ENCODE measurements at regions not wholly inside any gene's neighbourhood (a gene's known extent, or its start where the extent isn't known, plus 50 kb on each side); places are given as distances from the start of the nearest gene placed in this dataset.

DNA sequence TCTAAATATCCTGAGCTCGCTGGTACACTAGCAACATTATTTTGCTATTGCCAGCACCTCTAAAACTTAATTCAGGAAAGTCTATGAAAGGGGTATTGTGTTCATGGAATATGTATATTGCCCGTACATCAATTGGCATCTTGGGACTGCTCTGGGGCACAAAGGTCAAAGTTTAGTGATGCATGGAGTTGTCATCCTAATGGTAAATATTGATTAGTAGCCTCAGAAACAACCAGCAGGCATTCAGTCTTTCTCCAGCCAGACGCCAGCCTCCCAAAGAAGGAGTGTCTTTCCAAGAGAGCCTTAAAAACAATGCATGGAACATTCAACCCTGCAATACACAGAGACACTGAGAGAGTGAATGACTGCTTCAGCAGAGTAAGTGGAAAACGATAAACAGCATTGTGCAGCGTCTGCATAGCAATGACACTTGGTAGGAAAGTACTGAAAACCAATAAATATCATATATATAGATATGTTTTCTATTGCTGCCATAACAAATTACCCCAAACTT is 377.3 kb downstream of the SHQ1 start:
- no peaks in the 10 kb centered on the region for H3K36me3 Mint-ChIP-seq
- Histone ChIP-seq H3K4me3 (no peak overlapping the region), H3K36me3 (no peaks in the 10 kb centered on the region), H3K4me2 (no peak overlapping the region), H3K9me3 (ENCODE audit: low read depth) (no peaks in the 10 kb centered on the region), H3K4me1 (peaks cover 4% of the 10 kb centered on the region), H3K27me3 (no peaks in the 10 kb centered on the region), H3F3A (ENCODE audit: low read depth) (no peaks in the 10 kb centered on the region), H3K79me2 (ENCODE audit: low read depth) (no peaks in the 10 kb centered on the region), H2AFZ (replicated peaks) (no peak overlapping the region), H3K27ac (no peak overlapping the region), H3K9ac (no peak overlapping the region), H4K20me1 (ENCODE audit: low read depth) (no peaks in the 10 kb centered on the region)
- H3K9me3 Mint-ChIP-seq, result peaks cover 3% of the 10 kb centered on the region
- H3K4me3 Mint-ChIP-seq, result no peak overlapping the region
- no peak overlapping the region for H3K27ac Mint-ChIP-seq
- H3K27me3 Mint-ChIP-seq (ENCODE audit: insufficient read depth, low read depth), result peaks cover 11% of the 10 kb centered on the region
- no peak for DNase-seq (ENCODE audit: low spot score)
- peaks cover 4% of the 10 kb centered on the region for H3K4me1 Mint-ChIP-seq
- TF ChIP-seq EZH2phosphoT487 (IDR thresholded peaks at IDR 0.05), result no peak

DNA sequence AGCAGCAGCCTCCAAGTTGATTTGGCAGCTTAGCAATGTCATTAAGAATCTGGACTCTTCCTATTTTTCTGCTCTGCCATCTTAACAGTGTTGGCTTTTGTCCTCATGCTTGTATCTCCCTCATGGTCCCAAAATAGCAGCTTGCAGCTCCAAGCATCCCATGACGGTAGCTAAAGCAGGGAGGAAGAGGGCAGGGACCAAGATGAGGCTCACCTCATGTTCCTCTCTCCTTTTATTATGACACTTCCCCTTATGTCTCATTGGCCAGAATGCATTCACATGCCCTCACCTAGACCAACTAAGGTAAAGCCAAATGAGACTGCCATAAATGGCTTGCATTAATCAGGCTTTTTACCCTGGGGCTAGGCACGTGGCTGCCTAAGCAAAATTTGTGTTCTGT is 382.4 kb downstream of the SHQ1 start:
- Mint-ChIP-seq H3K27ac (no peak overlapping the region), H3K9me3 (peaks cover 3% of the 10 kb centered on the region), H3K4me1 (peaks cover 7% of the 10 kb centered on the region), H3K27me3 (ENCODE audit: insufficient read depth, low read depth) (peaks cover 6% of the 10 kb centered on the region), H3K4me3 (no peak overlapping the region), H3K36me3 (no peaks in the 10 kb centered on the region)
- Histone ChIP-seq H3K4me1 (peaks cover 4% of the 10 kb centered on the region), H2AFZ (replicated peaks) (peak overlapping the region; percentile 0), H3K36me3 (no peaks in the 10 kb centered on the region), H3K9ac (no peak overlapping the region), H3K79me2 (ENCODE audit: low read depth) (no peaks in the 10 kb centered on the region), H3K4me3 (no peak overlapping the region), H3K27me3 (no peaks in the 10 kb centered on the region), H3K27ac (no peak overlapping the region), H3F3A (ENCODE audit: low read depth) (no peaks in the 10 kb centered on the region), H4K20me1 (ENCODE audit: low read depth) (no peaks in the 10 kb centered on the region), H3K4me2 (no peak overlapping the region), H3K9me3 (ENCODE audit: low read depth) (no peaks in the 10 kb centered on the region)
- TF ChIP-seq EZH2 (IDR thresholded peaks at IDR 0.05), result no peak
- TF ChIP-seq EZH2phosphoT487 (IDR thresholded peaks at IDR 0.05), result no peak
- DNase-seq (ENCODE audit: low spot score), result no peak

DNA sequence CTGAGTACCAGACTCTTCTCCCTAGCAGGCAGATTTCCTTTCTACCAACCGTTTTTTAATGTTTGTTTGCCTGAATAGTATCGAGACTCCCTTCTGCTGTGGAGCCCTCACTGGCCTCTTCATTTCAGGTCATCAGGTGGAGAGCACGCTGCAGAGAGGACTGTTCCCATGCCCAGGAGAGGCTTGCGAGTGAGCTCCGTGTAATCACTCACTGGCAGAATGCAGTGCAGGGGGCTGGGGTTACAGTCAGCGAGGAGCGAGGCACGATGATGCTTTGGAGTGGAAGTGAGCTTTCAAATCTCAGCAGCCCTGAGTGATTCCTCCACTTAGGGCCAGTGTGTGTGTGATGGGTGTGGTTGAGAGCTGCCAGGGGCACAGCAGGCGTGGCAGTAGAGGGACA is 385.2 kb downstream of the SHQ1 start:
- no peaks in the 10 kb centered on the region for H3K9me3 ChIP-seq (ENCODE audit: low read depth)
- no peak overlapping the region for H3K9ac ChIP-seq
- H3K27ac Mint-ChIP-seq, result no peak overlapping the region
- TF ChIP-seq, protein P1, sequence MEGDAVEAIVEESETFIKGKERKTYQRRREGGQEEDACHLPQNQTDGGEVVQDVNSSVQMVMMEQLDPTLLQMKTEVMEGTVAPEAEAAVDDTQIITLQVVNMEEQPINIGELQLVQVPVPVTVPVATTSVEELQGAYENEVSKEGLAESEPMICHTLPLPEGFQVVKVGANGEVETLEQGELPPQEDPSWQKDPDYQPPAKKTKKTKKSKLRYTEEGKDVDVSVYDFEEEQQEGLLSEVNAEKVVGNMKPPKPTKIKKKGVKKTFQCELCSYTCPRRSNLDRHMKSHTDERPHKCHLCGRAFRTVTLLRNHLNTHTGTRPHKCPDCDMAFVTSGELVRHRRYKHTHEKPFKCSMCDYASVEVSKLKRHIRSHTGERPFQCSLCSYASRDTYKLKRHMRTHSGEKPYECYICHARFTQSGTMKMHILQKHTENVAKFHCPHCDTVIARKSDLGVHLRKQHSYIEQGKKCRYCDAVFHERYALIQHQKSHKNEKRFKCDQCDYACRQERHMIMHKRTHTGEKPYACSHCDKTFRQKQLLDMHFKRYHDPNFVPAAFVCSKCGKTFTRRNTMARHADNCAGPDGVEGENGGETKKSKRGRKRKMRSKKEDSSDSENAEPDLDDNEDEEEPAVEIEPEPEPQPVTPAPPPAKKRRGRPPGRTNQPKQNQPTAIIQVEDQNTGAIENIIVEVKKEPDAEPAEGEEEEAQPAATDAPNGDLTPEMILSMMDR (IDR thresholded peaks at IDR 0.05), result no peak
- no peak for TF ChIP-seq EZH2 (IDR thresholded peaks at IDR 0.05)
- TF ChIP-seq EZH2phosphoT487 (IDR thresholded peaks at IDR 0.05), result no peak
- H2AFZ ChIP-seq (replicated peaks), result no peak overlapping the region
- H3K27me3 Mint-ChIP-seq (ENCODE audit: insufficient read depth, low read depth), result peaks cover 8% of the 10 kb centered on the region
- no peaks in the 10 kb centered on the region for H3K27me3 ChIP-seq
- no peaks in the 10 kb centered on the region for H3K9me3 Mint-ChIP-seq
- no peak overlapping the region for H3K4me3 ChIP-seq
- H3K4me3 Mint-ChIP-seq, result no peak overlapping the region
- H3K4me1 Mint-ChIP-seq, result peaks cover 16% of the 10 kb centered on the region
- H3K27ac ChIP-seq, result no peak overlapping the region
- H3K79me2 ChIP-seq (ENCODE audit: low read depth), result no peaks in the 10 kb centered on the region
- DNase-seq (ENCODE audit: low spot score), result no peak
- H3K36me3 ChIP-seq, result no peaks in the 10 kb centered on the region
- H3K4me2 ChIP-seq, result no peak overlapping the region
- peaks cover 4% of the 10 kb centered on the region for H3K4me1 ChIP-seq
- no peaks in the 10 kb centered on the region for H3K36me3 Mint-ChIP-seq
- no peaks in the 10 kb centered on the region for H3F3A ChIP-seq (ENCODE audit: low read depth)
- no peaks in the 10 kb centered on the region for H4K20me1 ChIP-seq (ENCODE audit: low read depth)

DNA sequence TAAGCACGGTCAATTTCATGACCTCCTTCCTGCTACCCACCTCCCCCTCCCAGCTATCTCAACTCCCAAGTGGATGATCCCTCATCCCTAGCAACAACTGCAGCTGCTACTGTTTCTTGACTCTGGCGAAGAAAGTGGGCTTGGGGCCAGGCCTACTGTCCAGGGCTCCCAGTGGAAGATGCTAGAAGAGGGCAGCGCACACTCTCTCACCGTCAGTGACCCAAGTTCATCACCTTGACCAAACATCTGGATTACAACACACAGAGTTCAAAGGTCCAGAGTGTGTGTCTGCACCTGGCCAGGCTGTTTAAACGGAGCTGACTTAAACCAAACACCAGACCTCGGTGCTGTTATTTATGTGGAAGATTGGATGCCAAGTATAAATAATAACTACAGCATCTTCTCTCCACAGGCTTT is 385.6 kb downstream of the SHQ1 start:
- Mint-ChIP-seq H3K4me1 (peaks cover 16% of the 10 kb centered on the region), H3K9me3 (no peaks in the 10 kb centered on the region), H3K4me3 (no peak overlapping the region), H3K27ac (no peak overlapping the region), H3K27me3 (ENCODE audit: insufficient read depth, low read depth) (peaks cover 8% of the 10 kb centered on the region), H3K36me3 (no peaks in the 10 kb centered on the region)
- Histone ChIP-seq H3K4me2 (no peak overlapping the region), H2AFZ (replicated peaks) (no peak overlapping the region), H3K9me3 (ENCODE audit: low read depth) (no peaks in the 10 kb centered on the region), H3K27me3 (no peaks in the 10 kb centered on the region), H3K36me3 (no peaks in the 10 kb centered on the region), H3K4me1 (peaks cover 4% of the 10 kb centered on the region), H3K79me2 (ENCODE audit: low read depth) (no peaks in the 10 kb centered on the region), H3K4me3 (no peak overlapping the region), H3K27ac (no peak overlapping the region), H3K9ac (no peak overlapping the region), H4K20me1 (ENCODE audit: low read depth) (no peaks in the 10 kb centered on the region), H3F3A (ENCODE audit: low read depth) (no peaks in the 10 kb centered on the region)
- TF ChIP-seq, protein P1 (IDR thresholded peaks at IDR 0.05), result no peak
- TF ChIP-seq EZH2 (IDR thresholded peaks at IDR 0.05), result no peak
- TF ChIP-seq EZH2phosphoT487 (IDR thresholded peaks at IDR 0.05), result no peak
- DNase-seq (ENCODE audit: low spot score), result no peak
